ENCODE measurements at regions not wholly inside any gene's neighbourhood (a gene's known extent, or its start where the extent isn't known, plus 50 kb on each side); places are given as distances from the start of the nearest gene placed in this dataset.

GRCh38 chr12:92330654-92331053 lies 185.0 kb upstream of the BTG1 start:
- Histone ChIP-seq H3K4me3 (ENCODE audit: low read length) (no peak overlapping the region), H3K9me3 (ENCODE audit: control insufficient read depth, insufficient read depth, low read length) (no peaks in the 10 kb centered on the region), H3K27ac (ENCODE audit: low read length) (no peak overlapping the region), H3K4me1 (ENCODE audit: control insufficient read depth, insufficient read depth, low read length) (peaks cover 12% of the 10 kb centered on the region), H3K36me3 (ENCODE audit: control insufficient read depth, insufficient read depth, low read length) (no peaks in the 10 kb centered on the region), H3K27me3 (ENCODE audit: control insufficient read depth, insufficient read depth, low read length) (no peaks in the 10 kb centered on the region)
- Mint-ChIP-seq H3K27me3 (ENCODE audit: low read depth in 2 of 2) (peaks cover 6 to 12% of the 10 kb centered on the region in 2 donors), H3K27ac (no peak overlapping the region), H3K4me3 (no peak overlapping the region), H3K4me1 (peaks cover 19 to 25% of the 10 kb centered on the region in 2 donors), H3K36me3 (no peaks in the 10 kb centered on the region), H3K9me3 (no peaks in the 10 kb centered on the region)
- no peak for ATAC-seq
- DNase-seq: no peak
- TF ChIP-seq CTCF (IDR thresholded peaks at IDR 0.05): no peak
- intact Hi-C loops (cut with micrococcal nuclease): no loop called here
- 90% methylated on average over 3 of the region's 3 CpGs for WGBS (ENCODE audit: insufficient coverage)

GRCh38 chr12:92326877-92327276 lies 181.2 kb upstream of the BTG1 start:
- Histone ChIP-seq H3K9me3 (ENCODE audit: control insufficient read depth, insufficient read depth, low read length) (no peaks in the 10 kb centered on the region), H3K36me3 (ENCODE audit: control insufficient read depth, insufficient read depth, low read length) (no peaks in the 10 kb centered on the region), H3K27me3 (ENCODE audit: control insufficient read depth, insufficient read depth, low read length) (no peaks in the 10 kb centered on the region), H3K4me1 (ENCODE audit: control insufficient read depth, insufficient read depth, low read length) (peaks cover 5% of the 10 kb centered on the region), H3K4me3 (ENCODE audit: low read length) (no peak overlapping the region), H3K27ac (ENCODE audit: low read length) (no peak overlapping the region)
- peaks cover 7 to 12% of the 10 kb centered on the region in 2 donors for H3K4me1 Mint-ChIP-seq
- TF ChIP-seq CTCF (IDR thresholded peaks at IDR 0.05): no peak
- intact Hi-C loops (cut with micrococcal nuclease): no loop called here
- no peaks in the 10 kb centered on the region for H3K36me3 Mint-ChIP-seq
- H3K9me3 Mint-ChIP-seq: no peaks in the 10 kb centered on the region
- H3K27me3 Mint-ChIP-seq (ENCODE audit: low read depth in 2 of 2): peaks cover 0 to 3% of the 10 kb centered on the region in 2 donors
- ATAC-seq: no peak
- no peak overlapping the region for H3K4me3 Mint-ChIP-seq
- no peak for DNase-seq
- 88% methylated on average over 5 of the region's 5 CpGs for WGBS (ENCODE audit: insufficient coverage)
- no peak overlapping the region for H3K27ac Mint-ChIP-seq

- peaks cover 5% of the 10 kb centered on the region for H3K4me1 ChIP-seq (ENCODE audit: control insufficient read depth, insufficient read depth, low read length)
- ATAC-seq (no peak), DNase-seq (peak in 1 of 2 donors; percentile 10)
- 83% methylated on average over 3 of the region's 3 CpGs for WGBS (ENCODE audit: insufficient coverage)
- no peaks in the 10 kb centered on the region for H3K36me3 ChIP-seq (ENCODE audit: control insufficient read depth, insufficient read depth, low read length)
- TF ChIP-seq CTCF (IDR thresholded peaks at IDR 0.05): no peak
- Mint-ChIP-seq H3K36me3 (peaks cover 8% of the 10 kb centered on the region), H3K27ac (no peak overlapping the region), H3K4me1 (peaks cover 6 to 12% of the 10 kb centered on the region in 2 donors), H3K9me3 (no peaks in the 10 kb centered on the region), H3K4me3 (no peak overlapping the region), H3K27me3 (ENCODE audit: low read depth in 2 of 2) (peaks cover 0 to 3% of the 10 kb centered on the region in 2 donors)
- H3K9me3 ChIP-seq (ENCODE audit: control insufficient read depth, insufficient read depth, low read length): no peaks in the 10 kb centered on the region
- no peak overlapping the region for H3K4me3 ChIP-seq (ENCODE audit: low read length)
- H3K27ac ChIP-seq (ENCODE audit: low read length): no peak overlapping the region
- intact Hi-C loops (cut with micrococcal nuclease): no loop called here
- H3K27me3 ChIP-seq (ENCODE audit: control insufficient read depth, insufficient read depth, low read length): no peaks in the 10 kb centered on the region
These were observed 179.3 kb upstream of the BTG1 start for GRCh38 chr12:92324849-92325500.

GRCh38 chr12:92312463-92312964 lies 166.9 kb upstream of the BTG1 start:
- peaks cover 2% of the 10 kb centered on the region for H3K27me3 ChIP-seq (ENCODE audit: control insufficient read depth, insufficient read depth, low read length)
- intact Hi-C loops (cut with micrococcal nuclease): no loop called here
- DNase-seq: no peak
- 96% methylated on average over 2 of the region's 2 CpGs for WGBS (ENCODE audit: insufficient coverage)
- no peak overlapping the region for H3K4me3 ChIP-seq (ENCODE audit: low read length)
- no peaks in the 10 kb centered on the region for H3K9me3 Mint-ChIP-seq
- no peak for TF ChIP-seq CTCF (IDR thresholded peaks at IDR 0.05)
- H3K4me1 ChIP-seq (ENCODE audit: control insufficient read depth, insufficient read depth, low read length): no peaks in the 10 kb centered on the region
- H3K27me3 Mint-ChIP-seq (ENCODE audit: low read depth in 2 of 2): peaks cover 0 to 6% of the 10 kb centered on the region in 2 donors
- no peaks in the 10 kb centered on the region for H3K9me3 ChIP-seq (ENCODE audit: control insufficient read depth, insufficient read depth, low read length)
- H3K36me3 ChIP-seq (ENCODE audit: control insufficient read depth, insufficient read depth, low read length): no peaks in the 10 kb centered on the region
- ATAC-seq: no peak
- H3K27ac ChIP-seq (ENCODE audit: low read length): no peak overlapping the region
- no peak overlapping the region for H3K27ac Mint-ChIP-seq
- peaks cover 7% of the 10 kb centered on the region for H3K36me3 Mint-ChIP-seq
- H3K4me1 Mint-ChIP-seq: no peaks in the 10 kb centered on the region
- no peak overlapping the region for H3K4me3 Mint-ChIP-seq

Measured in natural killer cell (primary cell).